GM23338 (cell line): ENCODE measurements at regions not wholly inside any gene's neighbourhood (a gene's known extent, or its start where the extent isn't known, plus 50 kb on each side); places are given as distances from the start of the nearest gene placed in this dataset.

Experiments
- CTCF ChIP-seq, 2 experiments: fragments of 200-600 bp in 1 of 2; sonication (generic) in 1 of 2; conservative IDR thresholded peaks; 2 replicates each; pipeline versions ENCODE4 v1.5.1 to v1.6.1; 2016 to 2017; ENCODE audit warnings: antibody characterized with exemption in 2 of 2, low read depth in 2 of 2, mild to moderate bottlenecking in 2 of 2, moderate library complexity in 1 of 2
- EZH2 ChIP-seq: fragments of 200-600 bp; sonication (generic); IDR thresholded peaks from one replicate; pipeline ENCODE4 v1.8.0; 2017; ENCODE audit warnings: antibody characterized with exemption, mild to moderate bottlenecking, low read depth; ENCODE audit not compliant: unreplicated experiment
- JUNB ChIP-seq: IDR thresholded peaks from one replicate; pipeline ENCODE4 v1.6.1; 2016; ENCODE audit warnings: antibody characterized with exemption; ENCODE audit not compliant: unreplicated experiment
- REST ChIP-seq: IDR thresholded peaks from one replicate; pipeline ENCODE4 v1.6.1; 2018; ENCODE audit warnings: antibody characterized with exemption; ENCODE audit not compliant: unreplicated experiment

GRCh38 chr17:68782789-68783188 is 172.4 kb downstream of the ABCA8 start:
- no peak for TF ChIP-seq CTCF (conservative IDR thresholded peaks at IDR 0.05; ENCODE audit: low read depth in 2 of 2)
- TF ChIP-seq EZH2 = no peak
- TF ChIP-seq JUNB = no peak
- no peak for TF ChIP-seq REST
